ENCODE measurements at regions not wholly inside any gene's neighbourhood (a gene's known extent, or its start where the extent isn't known, plus 50 kb on each side); places are given as distances from the start of the nearest gene placed in this dataset.
"Not testable (repeated sequence)": the region's sequence is repeated elsewhere in the genome, so short reads cannot be mapped to it uniquely, and the experiment has no call there.

DNA sequence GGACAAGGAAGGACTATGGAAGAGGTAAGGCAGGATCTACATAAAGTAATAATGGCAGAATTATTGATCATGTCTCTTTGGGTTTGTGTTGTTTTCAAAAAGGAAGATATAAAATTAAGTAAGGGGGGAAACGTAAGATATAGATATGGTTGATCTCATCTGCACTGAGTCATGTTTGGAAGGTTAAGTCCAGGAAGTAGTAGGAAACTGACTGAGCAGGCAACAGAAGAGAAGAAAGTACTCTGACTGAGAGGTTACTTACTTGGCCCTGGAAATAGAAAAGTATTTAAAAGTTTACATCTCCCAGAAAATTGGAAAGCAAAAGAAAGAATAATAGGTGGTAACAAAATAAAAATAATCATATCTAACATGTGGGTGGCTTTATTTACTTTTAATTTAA, 405.3 kb upstream of the RGMB start:
- DNase-seq (ENCODE audit: extremely low read depth, low read depth), result no peak
- TF ChIP-seq, protein P1, sequence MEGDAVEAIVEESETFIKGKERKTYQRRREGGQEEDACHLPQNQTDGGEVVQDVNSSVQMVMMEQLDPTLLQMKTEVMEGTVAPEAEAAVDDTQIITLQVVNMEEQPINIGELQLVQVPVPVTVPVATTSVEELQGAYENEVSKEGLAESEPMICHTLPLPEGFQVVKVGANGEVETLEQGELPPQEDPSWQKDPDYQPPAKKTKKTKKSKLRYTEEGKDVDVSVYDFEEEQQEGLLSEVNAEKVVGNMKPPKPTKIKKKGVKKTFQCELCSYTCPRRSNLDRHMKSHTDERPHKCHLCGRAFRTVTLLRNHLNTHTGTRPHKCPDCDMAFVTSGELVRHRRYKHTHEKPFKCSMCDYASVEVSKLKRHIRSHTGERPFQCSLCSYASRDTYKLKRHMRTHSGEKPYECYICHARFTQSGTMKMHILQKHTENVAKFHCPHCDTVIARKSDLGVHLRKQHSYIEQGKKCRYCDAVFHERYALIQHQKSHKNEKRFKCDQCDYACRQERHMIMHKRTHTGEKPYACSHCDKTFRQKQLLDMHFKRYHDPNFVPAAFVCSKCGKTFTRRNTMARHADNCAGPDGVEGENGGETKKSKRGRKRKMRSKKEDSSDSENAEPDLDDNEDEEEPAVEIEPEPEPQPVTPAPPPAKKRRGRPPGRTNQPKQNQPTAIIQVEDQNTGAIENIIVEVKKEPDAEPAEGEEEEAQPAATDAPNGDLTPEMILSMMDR (IDR thresholded peaks at IDR 0.05; ENCODE audit: low read depth, low read length), result no peak

- no peak for DNase-seq (ENCODE audit: extremely low read depth, low read depth)
- TF ChIP-seq, protein P1 (IDR thresholded peaks at IDR 0.05; ENCODE audit: low read depth, low read length), result no peak
Measured at GRCh38 chr5:98372351-98372750, 401.1 kb upstream of the RGMB start.

DNA sequence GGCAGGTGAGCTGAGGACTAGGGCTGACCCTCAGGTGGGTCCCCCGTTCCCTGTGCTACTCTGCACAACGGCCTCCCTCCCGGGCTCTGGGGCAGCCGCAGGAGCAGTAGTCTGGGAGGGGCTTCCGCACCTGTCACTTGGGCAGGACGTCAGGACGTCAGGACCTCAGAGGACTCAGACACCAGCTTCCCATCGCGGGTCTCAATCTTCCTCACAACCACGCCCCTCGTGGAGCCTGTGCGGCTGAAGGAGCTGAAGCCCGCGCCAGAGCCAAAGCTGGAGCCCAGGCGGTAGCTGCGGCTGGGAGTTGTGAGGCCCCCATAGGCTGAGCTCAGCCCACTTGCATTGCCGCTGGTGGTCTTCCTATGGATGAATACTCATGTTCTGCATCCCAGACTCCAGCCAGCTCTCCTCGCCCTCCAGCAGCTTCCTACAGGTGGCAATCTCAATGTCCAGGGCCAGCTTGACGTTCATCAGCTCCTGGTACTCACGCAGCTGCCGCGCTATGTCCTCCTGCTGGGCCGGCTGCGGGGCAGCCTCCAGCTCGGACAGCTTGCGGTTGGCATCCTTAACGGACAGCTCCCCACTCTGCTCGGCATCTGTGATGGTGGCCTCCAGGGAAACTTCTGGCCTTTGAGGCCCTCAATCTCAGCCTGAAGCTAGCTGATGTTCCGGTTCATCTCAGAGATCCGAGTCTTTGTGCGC, 381.4 kb upstream of the RGMB start:
- DNase-seq (ENCODE audit: extremely low read depth, low read depth), result no peak
- TF ChIP-seq, protein P1 (IDR thresholded peaks at IDR 0.05; ENCODE audit: low read depth, low read length), result no peak

- not testable (repeated sequence) for DNase-seq (ENCODE audit: extremely low read depth, low read depth)
Measured at GRCh38 chr5:98393205-98393604, 380.3 kb upstream of the RGMB start.

GRCh38 chr5:98397081-98397480, 376.4 kb upstream of the RGMB start:
- TF ChIP-seq, protein P1 (IDR thresholded peaks at IDR 0.05; ENCODE audit: low read depth, low read length), result no peak
- DNase-seq (ENCODE audit: extremely low read depth, low read depth), result peak; percentile 74

DNA sequence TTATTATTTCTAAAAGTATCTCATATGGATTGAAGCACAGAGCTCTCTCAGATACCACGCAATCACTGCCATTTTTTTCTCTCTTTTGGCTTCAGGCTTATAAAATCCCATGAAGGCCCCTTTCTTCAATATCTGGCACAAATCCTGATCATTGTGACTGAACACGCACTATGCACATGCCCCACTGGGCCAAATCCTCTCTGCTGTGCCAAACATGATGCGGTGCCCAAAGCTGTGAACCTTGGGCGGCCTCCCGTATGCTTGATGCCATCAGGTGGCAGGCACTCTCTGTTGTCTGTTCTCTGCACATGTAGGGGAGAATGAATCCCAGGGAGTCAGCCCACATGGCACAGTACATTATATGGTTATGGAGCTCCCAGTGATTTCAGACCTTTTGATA, 375.0 kb upstream of the RGMB start:
- TF ChIP-seq, protein P1 (IDR thresholded peaks at IDR 0.05; ENCODE audit: low read depth, low read length), result no peak
- no peak for DNase-seq (ENCODE audit: extremely low read depth, low read depth)

- TF ChIP-seq, protein P1 (IDR thresholded peaks at IDR 0.05; ENCODE audit: low read depth, low read length), result no peak
- no peak for DNase-seq (ENCODE audit: extremely low read depth, low read depth)
Measured at GRCh38 chr5:98401656-98402055, 371.8 kb upstream of the RGMB start.

DNA sequence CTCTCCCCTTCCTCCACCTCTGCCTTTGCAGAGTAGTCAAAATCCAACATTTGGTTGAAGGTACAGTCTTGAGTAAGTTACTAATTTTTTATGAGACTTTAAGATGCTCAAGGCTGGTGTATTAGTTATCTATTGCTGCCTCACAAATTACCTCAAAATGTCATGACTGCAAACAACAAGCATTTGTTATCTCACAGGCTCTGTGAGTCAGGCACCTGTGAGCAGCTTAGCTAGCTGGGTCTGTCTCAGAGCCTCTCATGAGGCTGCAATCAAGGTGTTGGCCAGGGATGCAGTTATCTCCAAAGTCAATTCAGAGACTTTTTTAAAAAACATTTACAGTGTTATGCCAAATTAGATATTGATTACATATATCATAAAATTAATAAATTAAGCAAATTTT, 371.3 kb upstream of the RGMB start:
- no peak for DNase-seq (ENCODE audit: extremely low read depth, low read depth)
- TF ChIP-seq, protein P1 (IDR thresholded peaks at IDR 0.05; ENCODE audit: low read depth, low read length), result no peak

Measured in AG09319 (cell line).